Ureter (tissue), 1 donor: ENCODE measurements at regions not wholly inside any gene's neighbourhood (a gene's known extent, or its start where the extent isn't known, plus 50 kb on each side); places are given as distances from the start of the nearest gene placed in this dataset.

Experiments used
- DNase-seq: peaks from one replicate; pipeline ENCODE4 v3.0.0-alpha.2; 2020; ENCODE audit warnings: low spot score
- donor health status: DM: yes; HTN: yes; CAD: no.

DNA sequence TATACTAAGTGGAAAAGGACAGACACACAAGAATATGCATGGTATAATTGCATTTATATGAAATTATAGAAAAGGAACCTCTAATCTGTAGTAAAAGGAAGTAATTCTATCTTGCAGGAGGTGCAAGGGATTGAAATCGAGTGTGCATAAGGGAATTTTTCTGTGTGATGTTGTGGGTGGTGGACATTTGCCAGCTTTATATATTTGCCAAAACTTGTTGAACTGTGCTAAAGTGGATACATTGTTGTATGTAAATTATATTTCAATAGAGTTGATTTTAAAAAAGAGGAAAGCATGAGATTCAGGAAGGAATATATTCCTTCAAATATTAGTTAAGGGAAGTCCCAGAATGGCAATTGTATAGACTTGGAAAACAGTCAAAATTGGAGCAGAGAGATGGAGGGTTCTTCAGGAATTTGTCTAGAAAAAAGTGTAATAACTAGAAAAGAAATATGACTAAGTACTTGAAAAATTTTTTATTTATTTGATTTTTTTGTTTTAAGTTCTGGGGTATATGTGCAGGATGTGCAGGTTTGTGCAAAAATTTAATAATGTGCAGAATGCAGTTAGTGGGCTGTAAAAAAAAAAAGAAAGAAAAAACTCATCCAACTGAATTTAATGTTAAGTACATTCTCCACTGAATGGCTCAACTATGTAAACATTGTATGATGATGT, 96.1 kb downstream of the ARL4A start:
- no peak for DNase-seq

DNA sequence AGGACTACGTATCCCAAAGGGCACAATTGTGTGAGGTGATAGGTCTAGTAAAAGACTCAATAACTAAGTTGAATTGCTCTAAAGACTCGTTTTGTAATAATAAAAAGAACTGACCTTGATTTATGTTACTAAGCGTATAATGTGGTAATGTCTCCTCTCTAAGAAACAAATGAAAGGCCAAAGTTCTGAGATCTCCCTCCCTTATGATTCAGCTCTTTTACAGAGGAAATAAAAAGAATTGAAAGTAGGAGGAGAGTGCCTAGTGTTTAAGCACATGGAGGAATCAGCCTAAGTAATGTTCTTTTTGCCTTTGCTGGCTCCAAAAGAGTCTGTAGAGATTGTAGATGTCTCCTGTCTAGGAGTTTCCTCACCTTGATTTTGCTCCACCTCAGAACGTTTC, 98.0 kb downstream of the ARL4A start:
- DNase-seq: no peak

GRCh38 chr7:12786494-12786893, 99.1 kb downstream of the ARL4A start:
- no peak for DNase-seq

GRCh38 chr7:12788171-12788570, 100.7 kb downstream of the ARL4A start:
- DNase-seq: no peak

GRCh38 chr7:12788591-12788990, 101.2 kb downstream of the ARL4A start:
- DNase-seq: no peak

DNA sequence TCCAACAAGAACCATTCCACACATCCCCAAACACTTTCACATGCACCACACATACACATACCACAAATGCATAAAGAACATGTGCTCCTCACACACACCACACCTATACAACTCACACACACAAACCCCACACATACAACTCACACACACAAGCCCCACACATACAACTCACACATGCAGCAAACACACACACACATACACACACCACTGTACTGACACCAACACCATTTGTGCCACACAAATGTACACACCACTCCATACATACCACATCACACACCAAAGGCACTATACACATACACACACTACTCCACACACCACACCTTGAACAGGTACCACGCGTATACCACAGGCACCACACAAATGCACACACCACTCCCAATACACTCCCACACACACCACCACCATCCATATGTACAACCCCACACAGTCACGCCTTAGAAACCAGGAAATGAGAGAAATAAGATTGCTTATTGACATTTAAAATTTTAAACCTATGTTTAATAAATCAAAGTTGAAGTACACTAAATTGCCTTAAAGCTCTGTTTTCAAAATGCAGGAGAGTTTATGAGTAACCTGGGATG, 107.4 kb downstream of the ARL4A start:
- DNase-seq: no peak

DNA sequence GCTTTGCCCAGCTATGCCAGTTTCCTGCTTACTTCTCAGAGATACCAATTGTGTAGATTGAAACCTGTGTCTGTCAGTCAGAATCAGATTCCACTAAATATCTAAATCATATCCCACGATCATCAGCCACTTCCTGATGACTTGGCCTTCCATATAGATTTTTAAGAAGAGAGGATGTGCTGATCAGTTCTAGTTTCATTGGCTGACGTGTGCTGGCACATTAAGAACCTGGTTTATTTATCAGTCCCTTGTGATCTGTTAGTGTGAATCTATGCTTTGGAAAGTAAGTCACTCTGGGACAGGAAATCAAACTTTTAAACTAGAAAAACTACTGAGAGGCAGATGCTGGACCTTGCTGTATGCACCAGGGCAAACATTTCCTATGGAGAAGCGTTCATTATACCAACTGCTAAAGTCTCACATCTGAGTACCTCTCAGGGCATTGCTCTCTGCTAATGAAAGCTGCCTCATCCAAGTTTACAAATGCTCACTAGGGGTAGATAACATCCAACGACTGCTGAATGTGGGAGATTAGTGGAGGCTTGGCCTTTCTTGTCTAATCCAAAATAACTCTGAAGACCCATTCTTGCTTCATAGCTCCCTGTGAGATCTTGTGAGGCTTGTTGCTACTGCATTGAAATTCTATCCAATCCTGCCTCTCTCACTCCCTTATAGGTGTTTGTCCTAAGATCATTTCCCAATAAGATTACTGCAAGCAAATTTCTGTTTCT, 109.1 kb downstream of the ARL4A start:
- no peak for DNase-seq

- no peak for DNase-seq
Observed at GRCh38 chr7:12800486-12800885, 113.1 kb downstream of the ARL4A start.

- no peak for DNase-seq
Observed at GRCh38 chr7:12801107-12801506, 113.7 kb downstream of the ARL4A start.

GRCh38 chr7:12802070-12802469, 114.6 kb downstream of the ARL4A start:
- DNase-seq: no peak

DNA sequence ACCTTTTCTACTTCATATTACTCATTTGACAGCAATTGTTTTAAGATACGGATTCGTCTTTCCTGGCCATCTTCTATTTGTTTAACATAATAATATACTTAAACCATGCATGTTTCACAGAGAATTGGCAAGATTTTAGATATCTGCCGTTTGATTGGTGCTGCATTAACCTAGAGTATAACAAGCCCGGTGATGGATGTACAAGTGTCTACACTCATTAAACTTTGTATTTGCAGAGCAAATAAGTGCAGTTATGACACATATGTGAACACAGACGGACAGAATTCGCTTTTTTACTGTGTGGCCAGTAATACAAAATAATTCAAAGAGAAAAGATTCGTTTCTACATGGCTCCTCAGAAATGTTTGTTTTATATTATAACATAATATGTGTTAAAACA, 116.1 kb downstream of the ARL4A start:
- DNase-seq: no peak

- DNase-seq: no peak
Observed at GRCh38 chr7:12805518-12805928, 118.1 kb downstream of the ARL4A start.

DNA sequence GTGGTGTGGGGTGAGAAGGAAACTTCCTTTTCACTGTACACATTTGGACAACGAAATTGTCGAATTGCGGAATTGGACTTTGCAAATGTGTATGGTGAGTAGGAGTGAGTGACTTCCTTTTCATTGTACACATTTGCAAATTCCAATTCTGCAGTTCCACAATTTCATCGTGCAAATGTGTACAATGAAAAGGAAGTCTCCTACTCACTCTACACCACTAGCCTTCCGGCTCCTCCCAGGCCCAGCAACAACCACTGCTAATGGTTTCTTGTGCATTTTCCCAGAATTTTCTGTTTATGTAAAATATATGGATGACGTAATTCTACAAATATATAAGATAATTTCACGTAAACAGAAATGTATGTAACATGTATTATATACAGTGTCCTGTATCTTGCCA, 118.5 kb downstream of the ARL4A start:
- DNase-seq: no peak

DNA sequence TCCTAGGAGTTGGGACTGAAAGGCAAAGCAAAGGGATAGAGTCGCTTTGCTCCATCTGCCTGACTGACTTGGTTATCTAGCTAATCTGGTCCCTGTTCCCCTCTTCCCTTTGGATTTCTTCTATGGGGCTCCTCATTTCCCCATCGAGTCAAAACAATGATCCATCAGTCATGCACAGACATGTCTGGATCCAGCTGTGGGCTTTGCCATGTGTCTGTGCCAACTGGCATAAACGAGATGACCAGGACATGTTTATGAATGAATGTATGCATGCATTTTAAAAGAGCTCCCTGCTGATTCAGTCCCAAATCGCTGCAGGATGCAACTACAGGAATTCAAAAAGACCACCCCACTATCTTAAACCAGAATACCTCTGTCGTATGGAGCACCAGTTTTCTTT, 122.0 kb downstream of the ARL4A start:
- no peak for DNase-seq

- no peak for DNase-seq
Observed at GRCh38 chr7:12812111-12812510, 124.7 kb downstream of the ARL4A start.

DNA sequence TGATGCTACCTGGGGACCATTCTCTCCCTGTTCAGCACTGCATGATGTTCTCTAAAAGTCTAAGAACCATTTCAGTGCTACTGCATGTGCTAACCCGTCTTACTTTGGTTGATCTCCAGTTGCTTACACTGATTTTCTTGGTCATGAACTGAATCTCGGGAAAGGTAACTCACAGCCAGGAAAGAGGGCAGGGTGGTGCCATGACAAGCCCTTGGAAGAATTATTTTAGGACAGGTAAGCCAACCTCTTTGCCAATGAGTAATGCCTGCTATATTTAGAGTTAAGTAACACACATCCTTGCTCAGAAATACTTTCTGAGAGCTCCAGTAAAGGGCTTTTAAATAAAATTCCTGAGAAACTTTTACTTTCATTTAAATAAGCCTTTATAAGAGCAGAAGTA, 126.7 kb downstream of the ARL4A start:
- no peak for DNase-seq

GRCh38 chr7:12814828-12815227, 127.4 kb downstream of the ARL4A start:
- DNase-seq: no peak

DNA sequence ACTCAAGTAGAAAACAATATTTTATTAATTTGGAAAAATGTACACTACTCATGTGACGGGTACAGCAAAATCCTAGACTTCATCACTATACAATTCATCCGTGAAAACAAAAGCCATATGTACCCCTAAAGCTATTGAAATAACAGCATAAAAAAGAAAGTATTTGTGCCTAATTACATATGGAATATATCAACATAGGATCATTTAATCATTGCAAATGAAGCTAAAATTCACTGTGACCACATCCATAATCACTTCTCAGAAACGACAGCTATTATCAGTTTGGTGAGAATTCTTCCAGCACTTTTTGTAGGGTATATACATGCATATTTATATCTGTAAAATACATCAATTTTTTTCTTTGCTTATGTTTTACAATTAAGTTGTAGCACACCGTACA, 128.0 kb downstream of the ARL4A start:
- no peak for DNase-seq

GRCh38 chr7:12815871-12816270, 128.4 kb downstream of the ARL4A start:
- DNase-seq: no peak

GRCh38 chr7:12820777-12821176, 133.3 kb downstream of the ARL4A start:
- no peak for DNase-seq

DNA sequence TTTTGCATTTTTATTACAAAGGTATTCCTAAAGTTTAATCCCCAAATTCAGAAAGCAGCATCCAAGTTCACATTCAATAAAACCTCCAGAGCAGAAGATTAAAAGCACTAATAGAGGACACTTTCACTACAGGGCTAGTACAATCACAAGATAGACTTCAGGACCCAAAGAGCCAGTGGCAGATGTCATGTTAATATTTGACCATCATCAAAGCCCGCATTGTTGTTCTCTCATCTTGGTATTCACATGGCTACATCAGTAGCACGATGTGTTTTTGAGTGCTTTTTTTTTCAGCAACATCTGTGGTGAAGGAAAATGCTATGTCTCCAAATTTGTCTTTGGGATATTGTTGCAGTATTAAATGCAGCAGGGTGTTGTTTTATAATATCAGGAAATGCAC, 134.3 kb downstream of the ARL4A start:
- no peak for DNase-seq

- DNase-seq: no peak
Observed at GRCh38 chr7:12826079-12826478, 138.6 kb downstream of the ARL4A start.

DNA sequence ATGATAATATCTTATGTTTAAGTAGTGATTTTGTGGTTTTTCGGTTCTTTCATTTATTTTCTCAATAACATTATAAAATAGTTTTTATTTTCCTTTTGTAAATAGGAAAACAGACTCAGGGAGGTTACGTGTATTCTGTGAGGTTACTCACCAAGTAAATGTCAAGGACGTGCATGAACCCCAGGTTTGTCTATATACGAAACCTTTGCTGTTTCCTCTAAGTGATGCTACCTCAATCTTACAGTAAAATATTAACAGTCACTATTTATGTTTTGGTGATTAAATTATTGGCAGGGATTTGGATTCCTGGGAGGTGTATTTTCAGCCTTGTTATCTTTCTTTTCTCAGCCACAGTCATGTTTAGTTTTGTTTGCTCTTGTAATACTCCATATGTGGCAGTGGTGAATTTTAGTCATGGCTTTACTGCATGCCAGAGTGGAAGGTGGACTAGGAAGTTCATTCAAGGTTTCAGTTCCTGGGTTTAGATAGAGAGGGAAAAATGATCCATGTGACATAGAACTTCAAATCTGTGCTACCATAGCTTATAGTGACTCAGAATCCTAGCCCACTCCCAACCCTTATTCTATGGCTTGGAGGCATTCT, 139.9 kb downstream of the ARL4A start:
- no peak for DNase-seq
